ENCODE measurements at regions not wholly inside any gene's neighbourhood (a gene's known extent, or its start where the extent isn't known, plus 50 kb on each side); places are given as distances from the start of the nearest gene placed in this dataset.
"Not testable (repeated sequence)": the region's sequence is repeated elsewhere in the genome, so short reads cannot be mapped to it uniquely, and the experiment has no call there.

DNA sequence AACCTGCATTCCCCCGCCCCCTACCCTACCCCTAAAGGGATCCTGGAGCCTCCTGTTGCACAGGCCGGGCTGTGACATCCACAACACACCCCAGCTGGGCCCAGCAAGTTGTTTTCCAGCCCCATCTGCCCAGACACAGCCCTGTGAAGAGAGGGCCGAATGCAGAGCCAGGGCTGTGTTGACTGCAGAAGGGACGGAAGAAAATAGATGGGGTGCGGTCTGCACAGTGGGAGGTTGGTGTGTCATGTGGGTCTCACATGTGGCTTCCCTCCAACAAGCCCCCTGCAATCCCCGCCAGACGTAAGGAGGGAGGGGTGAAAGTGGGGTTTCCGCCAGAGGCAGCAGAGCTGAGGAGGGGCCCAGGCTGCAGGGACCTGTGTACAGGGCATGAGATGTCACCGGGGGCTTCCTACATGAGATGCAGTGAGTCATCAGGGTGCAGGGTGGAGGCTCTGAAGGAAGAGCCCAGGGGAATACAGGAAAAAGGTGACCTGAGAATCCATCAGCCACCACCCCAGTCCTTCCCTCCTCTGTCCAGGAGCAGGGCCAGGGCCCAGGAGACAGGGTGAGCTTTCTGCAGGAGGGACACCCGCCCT lies 60.2 kb upstream of the SULF2 start:
- not testable (repeated sequence) for DNase-seq

GRCh38 chr20:47844568-47844906 lies 59.3 kb upstream of the SULF2 start:
- not testable (repeated sequence) for DNase-seq

DNA sequence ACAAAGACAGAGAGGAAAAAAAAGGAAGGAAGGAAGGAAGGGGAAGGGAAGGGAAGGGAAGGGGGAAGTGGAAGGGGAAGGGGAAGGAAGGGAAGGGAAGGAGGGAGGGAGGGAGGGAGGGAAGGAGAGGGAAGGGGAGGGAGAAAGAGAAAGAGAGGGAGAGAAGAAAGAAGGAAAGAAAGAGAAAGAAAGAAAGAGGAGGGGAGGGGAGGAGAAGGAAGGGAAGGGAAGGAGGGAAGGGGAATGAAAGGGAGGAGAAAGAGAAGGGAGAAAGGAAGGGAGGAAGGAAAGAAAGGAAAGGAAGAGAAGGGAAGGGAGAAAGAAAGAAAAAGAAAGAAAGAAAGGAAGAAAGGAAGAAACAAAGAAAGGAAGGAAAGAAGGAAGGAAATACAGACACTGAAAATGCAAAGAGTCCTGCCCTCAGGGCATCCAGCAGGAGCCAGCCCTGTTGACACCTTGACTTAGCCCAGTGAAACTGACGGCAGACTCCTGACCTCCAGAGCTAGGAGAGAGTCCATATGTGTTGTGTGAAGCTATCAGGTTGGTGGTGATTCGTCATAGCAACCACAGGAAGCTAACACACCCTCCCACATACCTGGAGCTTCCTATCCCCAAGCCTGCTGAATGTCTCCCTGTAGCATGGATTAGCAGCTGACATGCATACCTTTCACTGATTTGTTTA lies 58.7 kb upstream of the SULF2 start:
- no peak for DNase-seq

DNA sequence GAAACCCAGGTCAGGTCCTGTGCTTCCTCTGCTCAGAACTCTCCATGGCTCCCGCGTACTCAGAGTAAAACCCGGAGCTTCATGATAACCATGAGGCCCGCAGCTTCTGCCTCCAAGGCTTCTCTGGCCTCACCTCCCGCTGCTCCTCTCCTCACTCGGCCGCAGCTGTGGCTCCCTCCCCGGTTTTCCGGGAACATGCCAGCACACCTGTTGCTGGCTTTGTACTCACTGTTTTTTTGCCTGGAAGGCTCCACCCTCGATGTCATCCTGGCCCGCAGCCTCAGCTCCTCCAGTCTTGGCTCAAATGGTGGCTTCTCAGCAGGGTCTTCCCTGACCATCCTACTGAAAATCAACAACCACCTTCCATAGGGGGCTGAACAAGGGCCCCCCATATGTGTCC lies 57.7 kb upstream of the SULF2 start:
- not testable (repeated sequence) for DNase-seq

DNA sequence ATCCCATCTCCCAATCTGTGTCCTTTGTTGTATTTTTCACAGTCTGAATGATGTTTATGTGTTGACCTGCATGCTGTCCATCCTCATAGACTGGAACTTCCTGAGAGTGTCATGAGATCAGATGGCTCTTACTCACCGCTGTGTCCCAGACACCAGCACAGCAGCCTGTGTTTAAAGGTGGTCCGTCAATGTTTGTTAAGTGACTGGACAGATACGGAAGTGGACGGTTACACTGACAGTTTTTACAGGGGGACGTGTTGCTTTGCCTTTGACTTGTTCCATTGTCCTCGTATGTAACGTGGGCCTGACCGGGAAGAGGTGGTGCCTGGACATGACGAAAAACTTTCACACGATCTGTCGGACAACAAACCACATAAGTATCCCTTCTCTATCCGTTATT lies 56.7 kb upstream of the SULF2 start:
- not testable (repeated sequence) for DNase-seq

- DNase-seq: not testable (repeated sequence)
Observed at GRCh38 chr20:47836256-47836817, 51.1 kb upstream of the SULF2 start.
